CD4-positive, alpha-beta T cell treated with Interleukin-1 beta for 1 hour (primary cell): ENCODE measurements at regions not wholly inside any gene's neighbourhood (a gene's known extent, or its start where the extent isn't known, plus 50 kb on each side); places are given as distances from the start of the nearest gene placed in this dataset.

Experiments
- DNase-seq, 2 donors: peaks; one replicate each; pipeline ENCODE4 v3.0.0-alpha.2; 2020 to 2022

DNA sequence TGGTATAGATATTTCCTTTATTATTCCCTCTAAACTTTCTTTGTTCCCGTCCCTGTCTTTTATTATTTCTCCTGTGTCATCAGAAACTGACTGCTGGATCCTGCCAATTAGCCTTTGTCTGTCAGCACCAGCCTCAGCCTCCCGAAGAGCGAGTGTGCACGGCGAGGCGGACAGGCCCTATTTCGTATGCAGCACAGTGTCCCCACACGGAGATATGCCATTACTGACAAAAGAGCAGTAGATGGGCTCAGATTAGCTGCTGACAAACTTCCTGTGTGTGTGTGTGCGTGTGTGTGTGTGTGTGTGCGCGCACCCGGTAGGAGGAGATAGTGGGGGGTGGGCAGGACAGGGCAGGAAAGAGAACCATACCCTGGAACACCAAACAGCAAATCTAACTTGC is 99.5 kb upstream of the ZFP64 start:
- DNase-seq: no peak

DNA sequence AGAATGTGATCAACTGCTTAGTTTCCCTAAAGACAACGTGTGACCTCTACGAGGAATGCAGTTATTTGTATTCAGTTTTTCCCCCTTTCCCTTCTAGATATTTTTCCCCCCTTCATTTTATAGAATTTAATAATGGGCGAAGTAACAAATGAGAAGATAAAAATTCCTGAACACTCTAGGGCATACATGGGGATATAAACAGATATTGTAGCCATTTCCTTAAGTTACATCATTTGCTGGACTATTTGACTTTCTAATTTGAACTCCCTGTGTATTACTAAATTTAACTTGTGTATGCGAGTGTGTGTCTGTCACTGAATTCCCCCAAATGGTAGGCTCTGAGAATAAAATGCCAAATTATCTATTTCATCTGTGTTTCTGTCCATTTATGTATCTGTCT is 99.0 kb upstream of the ZFP64 start:
- no peak for DNase-seq

DNA sequence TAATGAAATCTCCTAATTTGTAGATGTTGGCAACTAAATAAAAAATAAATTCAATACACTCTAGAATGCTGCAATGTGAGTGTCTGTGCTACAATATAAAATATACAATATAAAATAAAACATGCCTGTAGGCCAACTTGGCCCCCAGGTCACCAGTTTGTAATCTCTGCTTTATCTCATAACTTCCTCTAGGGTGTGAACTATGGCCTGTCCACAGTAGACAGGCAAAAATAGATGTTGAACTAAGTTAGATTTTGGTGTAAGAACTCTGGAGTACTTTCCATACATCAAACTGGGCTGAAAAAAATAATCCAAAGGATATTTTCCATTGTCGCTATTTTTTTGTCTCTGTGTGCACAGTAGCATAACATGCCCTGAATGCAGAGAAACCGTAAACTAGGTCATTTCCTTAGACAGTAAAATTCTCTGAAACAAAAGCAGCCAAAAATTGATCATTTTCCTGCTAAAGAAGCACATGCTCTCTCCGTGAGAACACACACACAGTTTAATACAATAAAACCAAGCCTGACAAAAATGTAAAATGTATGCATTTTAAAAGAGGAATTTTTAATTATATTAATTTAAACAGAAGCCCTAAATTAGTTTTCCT is 98.5 kb upstream of the ZFP64 start:
- DNase-seq: no peak

- DNase-seq: no peak
These were observed 88.8 kb upstream of the ZFP64 start for GRCh38 chr20:52280407-52280806.

DNA sequence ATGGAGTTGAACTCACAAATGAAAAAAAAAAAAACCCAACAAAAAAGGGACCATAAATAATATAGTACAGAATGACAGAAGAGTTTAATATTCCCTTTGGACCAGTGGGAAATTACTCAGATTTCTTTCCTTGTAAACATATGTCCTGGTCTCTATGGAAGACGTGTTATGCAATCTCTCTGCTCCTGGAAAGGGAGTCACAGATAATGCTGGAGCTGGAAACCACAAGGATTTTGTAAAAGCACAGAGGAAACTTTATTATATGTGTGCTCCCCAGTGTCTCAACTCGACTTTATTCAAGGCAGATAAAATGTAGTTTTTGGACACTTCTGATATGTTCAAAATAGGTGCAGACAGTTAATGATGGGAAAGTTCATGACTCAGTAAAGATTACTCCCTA is 88.1 kb upstream of the ZFP64 start:
- DNase-seq: no peak

GRCh38 chr20:52275181-52275691 is 83.7 kb upstream of the ZFP64 start:
- no peak for DNase-seq

- no peak for DNase-seq
These were observed 79.1 kb upstream of the ZFP64 start for GRCh38 chr20:52270696-52271095.

DNA sequence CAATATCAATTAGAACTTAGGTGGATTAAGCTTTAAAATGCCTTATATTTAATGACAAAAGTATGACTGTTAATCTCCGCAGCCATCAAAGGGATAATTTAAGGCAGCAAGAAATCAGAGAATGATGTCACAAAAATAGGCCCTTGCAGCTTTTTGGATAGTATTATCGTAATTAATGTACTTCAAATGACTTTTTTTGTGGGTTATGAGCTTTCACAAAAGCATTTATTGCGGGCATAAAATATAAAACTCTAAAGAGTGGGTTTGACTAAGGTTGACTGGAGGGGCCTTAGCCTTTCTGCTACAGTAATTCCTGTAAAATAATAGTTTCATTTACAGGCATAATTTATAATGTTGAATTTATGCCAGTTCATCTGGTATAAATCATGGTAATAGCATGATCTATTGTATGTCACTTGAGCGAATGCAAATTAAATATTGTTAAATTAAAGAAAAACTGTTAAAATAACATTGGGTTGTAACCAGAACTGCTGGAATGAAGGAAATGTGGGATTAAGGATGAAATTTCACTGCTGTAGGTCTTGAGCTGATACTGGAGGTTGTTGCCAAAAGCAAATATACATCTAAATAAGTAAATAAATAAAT is 78.5 kb upstream of the ZFP64 start:
- DNase-seq: no peak

DNA sequence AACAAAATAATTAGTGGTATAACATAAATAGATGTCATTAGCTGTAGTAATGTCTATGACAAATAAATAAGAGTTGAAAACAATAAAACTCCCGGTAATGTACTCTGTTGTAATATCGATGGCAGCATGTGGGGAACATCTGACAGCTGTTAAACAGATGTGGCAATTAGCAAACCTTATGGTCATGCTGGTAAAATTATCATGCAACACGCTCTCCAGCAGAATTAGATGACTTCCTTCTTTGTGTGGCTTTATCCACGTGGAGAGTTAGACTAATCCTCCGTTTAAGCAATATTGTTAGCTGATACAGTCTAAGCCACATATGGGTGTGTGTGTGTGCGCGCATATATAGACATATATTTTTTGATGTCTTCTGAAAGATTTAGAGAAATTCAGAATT is 77.7 kb upstream of the ZFP64 start:
- DNase-seq: no peak

- no peak for DNase-seq
These were observed 76.7 kb upstream of the ZFP64 start for GRCh38 chr20:52268184-52268749.

DNA sequence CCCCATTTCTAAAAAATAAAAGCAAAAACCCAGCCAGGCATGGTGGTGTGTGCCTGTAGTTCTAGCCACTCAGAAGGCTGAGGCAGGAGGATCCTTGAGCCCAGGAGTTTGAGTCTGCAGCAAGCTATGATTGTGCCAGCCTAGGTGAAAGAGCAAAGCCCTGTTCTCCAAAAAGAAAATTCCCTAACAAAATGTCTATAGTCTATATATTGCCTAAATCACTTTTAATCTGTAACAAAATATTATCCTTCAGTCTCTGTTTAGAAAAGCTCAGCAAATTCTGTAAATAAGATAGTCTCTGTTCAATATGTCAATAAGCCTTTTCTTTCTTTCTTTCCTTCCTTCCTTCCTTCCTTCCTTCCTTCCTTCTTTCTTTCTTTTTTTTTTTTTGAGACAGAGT is 75.8 kb upstream of the ZFP64 start:
- no peak for DNase-seq

DNA sequence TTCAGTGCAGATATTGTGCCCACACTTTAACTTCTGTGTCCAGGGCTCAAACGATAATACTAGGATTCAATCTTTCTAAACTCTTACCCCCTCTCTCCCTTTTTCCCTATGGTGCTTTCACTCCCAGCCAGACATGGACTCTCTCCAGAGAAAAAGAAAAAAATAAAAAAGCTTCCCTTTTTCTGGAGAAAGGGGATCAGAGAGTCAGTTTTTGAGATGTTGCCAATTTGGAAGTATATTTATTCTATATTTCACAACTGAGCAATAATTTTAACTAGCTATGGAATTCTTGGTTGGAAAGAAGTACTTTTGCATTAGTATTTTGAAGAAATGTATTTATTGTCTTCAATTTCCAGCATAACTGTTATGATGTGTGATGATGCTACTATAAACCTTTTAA is 72.2 kb upstream of the ZFP64 start:
- DNase-seq: no peak

- no peak for DNase-seq
These were observed 70.2 kb upstream of the ZFP64 start for GRCh38 chr20:52261792-52262191.

GRCh38 chr20:52259295-52259694 is 67.7 kb upstream of the ZFP64 start:
- no peak for DNase-seq

- no peak for DNase-seq
These were observed 64.9 kb upstream of the ZFP64 start for GRCh38 chr20:52256454-52256853.

DNA sequence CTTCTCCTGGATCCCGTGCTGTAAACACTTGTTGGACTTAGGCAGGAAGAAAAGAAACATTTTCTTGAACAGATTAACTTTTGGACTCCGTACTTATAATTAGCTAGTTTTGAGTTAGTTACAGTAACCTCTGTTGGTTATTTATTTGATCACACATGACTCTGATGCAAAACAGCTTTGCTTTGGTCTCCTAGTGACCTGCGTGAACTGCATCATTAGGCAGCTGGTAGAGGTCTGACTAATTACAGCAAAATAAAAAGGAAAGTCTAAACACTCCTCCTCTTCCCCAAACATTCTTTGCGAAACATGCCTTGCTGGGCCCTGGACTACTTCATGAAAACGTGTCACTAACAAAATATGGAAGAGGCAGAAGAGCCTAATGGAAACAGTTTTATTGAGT is 61.1 kb upstream of the ZFP64 start:
- DNase-seq: no peak

DNA sequence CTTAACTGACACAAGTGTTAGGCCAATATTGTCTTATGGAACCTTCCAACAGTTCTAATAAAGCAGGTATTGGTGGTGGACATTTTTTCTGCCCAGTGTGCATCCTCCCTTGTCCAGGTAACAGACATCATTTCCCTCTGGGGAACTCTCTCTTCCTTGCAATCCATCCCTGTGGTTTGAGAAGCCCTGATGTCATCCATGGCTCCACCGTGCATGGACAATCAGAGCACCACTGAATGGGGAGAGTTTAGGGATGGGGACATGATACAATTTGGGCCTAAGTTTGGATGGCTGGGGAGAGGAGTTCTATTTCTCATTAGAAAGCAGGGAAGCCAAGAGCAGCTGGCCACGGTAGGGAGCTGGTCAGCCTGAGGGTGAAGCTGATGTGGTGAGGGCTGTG is 60.2 kb upstream of the ZFP64 start:
- no peak for DNase-seq

GRCh38 chr20:52251136-52251700 is 59.6 kb upstream of the ZFP64 start:
- DNase-seq: no peak

GRCh38 chr20:52247548-52247947 is 56.0 kb upstream of the ZFP64 start:
- no peak for DNase-seq

DNA sequence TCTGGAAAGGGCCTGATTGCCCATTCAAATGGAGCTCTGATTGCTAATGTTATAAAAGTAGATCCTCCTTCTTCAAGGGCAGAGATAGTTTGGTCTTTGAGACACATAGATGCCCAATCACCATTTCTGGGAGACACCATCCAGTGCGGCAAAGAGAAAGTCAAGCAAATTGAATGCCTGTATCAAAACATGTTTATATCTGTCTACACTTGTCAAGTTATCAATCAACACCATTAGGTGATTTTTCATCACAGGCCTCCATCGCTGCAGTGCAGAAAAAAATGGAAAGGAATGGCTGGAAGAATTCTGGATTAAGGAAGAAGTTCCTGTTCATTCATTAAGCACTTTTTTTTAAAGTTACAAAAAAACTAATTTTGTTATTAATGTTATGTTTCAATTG is 54.8 kb upstream of the ZFP64 start:
- DNase-seq: no peak

DNA sequence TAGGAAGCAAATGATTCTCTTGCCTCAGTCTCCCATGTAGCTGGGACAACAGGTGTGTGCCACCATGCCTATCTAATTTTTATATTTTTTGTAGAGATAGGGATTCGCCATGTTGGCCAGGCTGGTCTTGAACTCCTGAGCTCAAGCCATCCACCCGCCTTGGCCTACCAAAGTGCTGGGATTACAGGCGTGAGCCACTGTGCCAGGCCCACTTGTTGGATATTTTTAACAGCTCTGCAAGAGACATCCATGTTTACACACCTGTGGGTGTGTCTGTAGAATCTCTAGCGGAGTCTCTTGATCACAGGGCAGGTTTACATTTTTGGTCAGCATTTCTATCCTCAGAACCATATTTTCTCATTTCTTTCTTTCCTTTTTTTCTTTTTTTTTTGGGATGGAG is 53.1 kb upstream of the ZFP64 start:
- no peak for DNase-seq

DNA sequence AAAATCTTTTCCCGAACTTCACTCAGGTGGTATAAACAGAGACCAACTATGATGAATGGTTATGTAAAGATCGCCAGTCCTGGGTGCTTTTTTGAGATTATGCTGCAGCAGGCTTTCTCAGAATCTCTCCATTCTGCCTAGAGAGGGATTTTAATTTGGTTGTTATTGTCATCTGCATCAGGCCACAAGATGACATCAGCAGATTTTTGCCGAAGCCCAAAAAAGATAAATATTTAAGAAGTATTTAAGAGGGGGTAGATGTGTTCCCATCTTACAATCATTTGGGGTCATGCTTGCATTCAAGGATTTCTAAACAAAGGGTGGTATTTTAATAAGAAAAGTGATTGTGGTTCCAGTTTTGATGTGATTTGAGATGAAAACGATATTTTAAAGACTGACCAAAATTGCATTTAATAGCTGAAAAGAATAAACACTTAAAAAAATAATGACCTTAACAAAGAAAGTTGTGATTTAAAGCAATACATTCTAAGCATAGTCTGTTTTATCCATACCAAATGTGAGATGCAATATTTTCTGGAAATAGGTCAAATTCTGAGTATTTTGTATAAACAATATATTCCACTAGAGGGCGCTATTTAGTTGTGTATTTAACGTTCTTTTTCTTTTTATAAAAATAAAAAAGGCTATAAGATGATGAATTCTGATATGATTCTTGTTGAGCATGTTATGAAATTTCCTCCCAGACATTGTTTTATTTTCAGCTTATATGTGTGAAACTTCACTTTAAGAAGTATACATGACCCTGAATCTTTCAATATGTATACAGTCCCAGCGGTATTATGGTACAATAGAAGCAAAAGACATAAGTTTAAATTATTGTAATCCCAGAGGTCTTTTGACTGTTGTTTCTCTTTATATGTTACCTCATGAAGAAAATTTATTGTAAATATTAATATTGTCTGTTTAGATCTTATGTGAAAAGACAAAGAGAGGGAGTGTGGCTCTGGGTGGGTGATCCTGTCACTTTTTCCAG is 51.0 kb upstream of the ZFP64 start:
- DNase-seq: peak in 1 of 2 donors; percentile 19
